Cardiac fibroblast (primary cell): ENCODE measurements at regions not wholly inside any gene's neighbourhood (a gene's known extent, or its start where the extent isn't known, plus 50 kb on each side); places are given as distances from the start of the nearest gene placed in this dataset.

Experiments
- DNase-seq, 2 donors: peaks; one replicate each; pipeline versions ENCODE4 v3.0.0 to v3.0.0-alpha.2; 2010; ENCODE audit warnings: low read depth in 2 of 2
- H3K4me3 ChIP-seq, 2 donors: replicated peaks in 1 of 2; 1 replicate in 1 of 2; 2 replicates in 1 of 2; pipeline ENCODE4 v1.5.1; 2011; ENCODE audit warnings: low read depth in 2 of 2, low read length in 2 of 2, mild to moderate bottlenecking in 2 of 2, moderate library complexity in 1 of 2
- CTCF ChIP-seq: IDR thresholded peaks from one replicate; pipeline ENCODE4 v1.5.1; 2011; ENCODE audit warnings: low read depth, mild to moderate bottlenecking, low read length, inconsistent platforms

GRCh38 chr2:195003881-195004471 is 653.0 kb upstream of the SLC39A10 start:
- H3K4me3 ChIP-seq = no peak overlapping the region
- TF ChIP-seq CTCF = no peak
- no peak for DNase-seq

DNA sequence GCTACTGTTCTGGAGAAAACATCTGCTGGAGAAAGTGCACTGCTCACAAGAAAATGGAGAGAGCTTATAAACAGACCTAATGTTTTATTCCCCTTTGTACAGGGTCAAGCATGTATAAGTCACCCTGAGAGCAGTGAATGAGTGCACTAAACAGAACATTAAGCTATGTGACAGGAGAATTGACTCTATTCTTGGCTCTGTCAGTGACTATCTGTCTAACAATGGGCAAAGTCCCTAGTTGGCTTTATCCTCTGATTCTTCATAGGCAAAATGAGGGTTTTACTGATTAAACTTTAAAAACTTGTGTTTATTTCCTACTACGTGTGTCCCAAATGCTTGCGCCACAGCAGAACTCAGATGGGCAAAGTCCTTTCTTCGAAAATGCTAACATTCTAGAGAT is 655.1 kb upstream of the SLC39A10 start:
- TF ChIP-seq CTCF = no peak
- no peak for DNase-seq
- no peak overlapping the region for H3K4me3 ChIP-seq

- H3K4me3 ChIP-seq = no peak overlapping the region
- no peak for TF ChIP-seq CTCF
- no peak for DNase-seq
These were observed 657.3 kb upstream of the SLC39A10 start for GRCh38 chr2:194999771-195000170.

- DNase-seq = no peak
- no peak for TF ChIP-seq CTCF
- no peak overlapping the region for H3K4me3 ChIP-seq
These were observed 664.4 kb upstream of the SLC39A10 start for GRCh38 chr2:194992648-194993047.

GRCh38 chr2:194985258-194985657 is 671.8 kb upstream of the SLC39A10 start:
- DNase-seq = no peak
- no peak for TF ChIP-seq CTCF

DNA sequence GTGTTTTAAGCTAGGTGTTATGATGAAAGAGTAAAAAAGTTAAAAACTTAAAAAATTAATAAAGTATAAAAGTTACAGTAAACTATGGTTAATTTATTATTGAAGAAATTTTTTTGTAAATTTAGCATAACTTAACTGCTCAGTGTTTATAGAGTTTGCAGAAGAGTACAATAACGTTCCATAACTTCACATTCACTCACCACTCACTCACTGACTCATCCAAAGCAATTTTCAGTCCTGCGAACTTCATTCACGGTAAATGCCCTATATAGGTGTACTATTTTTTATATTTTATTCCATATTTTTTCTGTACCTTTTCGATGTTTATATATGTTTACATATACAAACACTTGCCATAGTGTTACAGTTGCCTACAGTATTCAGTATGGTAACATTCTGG is 694.8 kb upstream of the SLC39A10 start:
- DNase-seq = no peak
- no peak overlapping the region for H3K4me3 ChIP-seq
- no peak for TF ChIP-seq CTCF

More at GRCh38 chr2:194985258-194985657, 671.8 kb upstream of the SLC39A10 start:
- no peak overlapping the region for H3K4me3 ChIP-seq

DNA sequence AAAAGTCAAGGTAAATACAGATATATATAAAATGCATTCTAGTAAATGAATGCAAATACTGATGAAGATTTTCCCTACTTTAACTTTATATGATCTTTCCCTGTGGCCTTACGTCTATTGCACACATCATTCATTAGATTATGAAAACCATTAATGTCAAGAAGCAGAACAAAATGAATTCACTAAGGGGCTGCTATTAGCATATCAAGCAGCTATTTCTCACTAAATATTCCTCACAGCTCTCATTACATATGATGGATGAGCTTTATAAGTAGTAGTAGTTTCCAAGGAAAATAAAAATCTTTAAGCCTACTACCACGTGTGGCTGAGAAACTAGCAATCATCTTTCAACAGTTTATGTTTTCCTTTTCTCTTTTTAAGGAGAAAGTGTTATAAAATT is 702.8 kb upstream of the SLC39A10 start:
- TF ChIP-seq CTCF = no peak
- no peak for DNase-seq
- no peak overlapping the region for H3K4me3 ChIP-seq
